ENCODE measurements at regions not wholly inside any gene's neighbourhood (a gene's known extent, or its start where the extent isn't known, plus 50 kb on each side); places are given as distances from the start of the nearest gene placed in this dataset.

DNA sequence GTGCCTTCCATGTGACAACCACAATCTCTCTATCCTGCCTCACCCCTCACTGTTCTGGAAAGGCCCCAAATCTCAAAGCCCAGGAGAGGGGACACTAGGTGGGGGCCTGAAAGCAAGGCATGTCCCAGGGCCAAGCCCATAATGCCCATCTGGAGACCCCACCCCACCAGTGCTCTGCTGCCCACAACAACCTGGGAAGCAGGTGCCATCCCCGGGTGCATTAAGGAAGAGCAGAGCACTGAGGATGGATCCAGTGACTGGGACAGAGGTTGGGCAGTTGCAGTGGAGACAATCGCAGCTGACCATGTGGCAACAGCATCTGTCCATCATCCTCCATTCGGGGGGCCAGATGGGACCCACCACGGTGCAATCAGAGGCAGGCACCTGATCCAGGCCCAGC is 106.2 kb upstream of the PRR20G start:
- TF ChIP-seq, protein P1, sequence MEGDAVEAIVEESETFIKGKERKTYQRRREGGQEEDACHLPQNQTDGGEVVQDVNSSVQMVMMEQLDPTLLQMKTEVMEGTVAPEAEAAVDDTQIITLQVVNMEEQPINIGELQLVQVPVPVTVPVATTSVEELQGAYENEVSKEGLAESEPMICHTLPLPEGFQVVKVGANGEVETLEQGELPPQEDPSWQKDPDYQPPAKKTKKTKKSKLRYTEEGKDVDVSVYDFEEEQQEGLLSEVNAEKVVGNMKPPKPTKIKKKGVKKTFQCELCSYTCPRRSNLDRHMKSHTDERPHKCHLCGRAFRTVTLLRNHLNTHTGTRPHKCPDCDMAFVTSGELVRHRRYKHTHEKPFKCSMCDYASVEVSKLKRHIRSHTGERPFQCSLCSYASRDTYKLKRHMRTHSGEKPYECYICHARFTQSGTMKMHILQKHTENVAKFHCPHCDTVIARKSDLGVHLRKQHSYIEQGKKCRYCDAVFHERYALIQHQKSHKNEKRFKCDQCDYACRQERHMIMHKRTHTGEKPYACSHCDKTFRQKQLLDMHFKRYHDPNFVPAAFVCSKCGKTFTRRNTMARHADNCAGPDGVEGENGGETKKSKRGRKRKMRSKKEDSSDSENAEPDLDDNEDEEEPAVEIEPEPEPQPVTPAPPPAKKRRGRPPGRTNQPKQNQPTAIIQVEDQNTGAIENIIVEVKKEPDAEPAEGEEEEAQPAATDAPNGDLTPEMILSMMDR (conservative IDR thresholded peaks at IDR 0.05; ENCODE audit: control insufficient read depth, insufficient read depth, low read depth, low read length): no peak
- no peak for DNase-seq (ENCODE audit: low read depth)
- H3K4me3 ChIP-seq (ENCODE audit: control insufficient read depth, low read depth, low read length): no peak overlapping the region

DNA sequence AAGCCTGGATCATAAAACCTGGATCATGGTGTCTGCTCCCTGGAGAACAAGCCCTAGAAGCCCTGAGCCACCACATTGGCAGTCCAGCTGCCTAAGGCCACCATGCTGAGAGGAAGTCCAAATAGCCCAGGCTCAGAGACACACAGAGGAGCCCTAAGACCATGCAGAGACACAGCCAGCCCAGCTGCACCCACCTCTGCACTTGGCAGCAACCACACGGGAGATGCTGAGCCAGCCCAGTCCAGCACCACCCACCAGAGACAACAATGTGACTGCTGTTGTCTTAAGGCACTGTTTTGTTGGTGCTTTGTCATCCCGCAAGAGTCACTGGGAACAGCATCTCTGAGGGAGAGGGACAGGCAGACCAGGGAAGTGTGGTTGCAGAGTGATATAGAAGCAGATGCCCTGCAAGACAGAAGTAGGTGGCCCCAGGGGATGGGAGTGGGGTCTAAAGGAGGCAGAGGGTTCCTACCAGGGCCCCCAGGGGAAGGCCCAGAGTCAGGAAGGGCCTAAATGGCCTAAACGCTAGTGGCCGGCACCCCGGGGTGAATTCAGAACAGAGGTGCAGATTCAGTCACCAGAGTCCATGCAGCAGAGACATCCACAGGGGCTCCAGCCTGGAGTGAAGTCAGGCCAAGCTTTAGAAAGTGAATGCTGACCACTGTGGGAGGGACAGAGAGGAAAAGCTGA is 105.4 kb upstream of the PRR20G start:
- no peak for DNase-seq (ENCODE audit: low read depth)

DNA sequence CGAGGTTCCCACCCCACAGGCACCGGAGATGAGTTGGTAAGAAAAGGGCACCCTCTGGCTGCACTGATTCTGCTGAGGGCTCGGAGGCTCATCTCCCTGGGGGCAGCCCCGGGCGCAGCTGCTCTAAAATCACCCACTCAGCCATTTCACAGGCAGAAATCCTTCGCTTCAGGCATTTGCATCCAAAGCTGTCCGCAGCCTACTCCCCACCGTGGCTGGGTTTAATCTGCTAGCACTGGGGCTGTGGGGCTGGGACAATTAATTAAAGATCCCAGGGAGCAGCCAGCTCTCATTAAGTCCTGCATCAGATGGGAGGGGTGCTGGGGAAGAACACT is 104.3 kb upstream of the PRR20G start:
- no peak overlapping the region for H3K4me3 ChIP-seq (ENCODE audit: control insufficient read depth, low read depth, low read length)
- TF ChIP-seq, protein P1 (conservative IDR thresholded peaks at IDR 0.05; ENCODE audit: control insufficient read depth, insufficient read depth, low read depth, low read length): no peak
- no peak for DNase-seq (ENCODE audit: low read depth)

More for the DNA sequence above, 105.4 kb upstream of the PRR20G start:
- H3K4me3 ChIP-seq (ENCODE audit: control insufficient read depth, low read depth, low read length): no peak overlapping the region
- TF ChIP-seq, protein P1 (conservative IDR thresholded peaks at IDR 0.05; ENCODE audit: control insufficient read depth, insufficient read depth, low read depth, low read length): no peak

DNA sequence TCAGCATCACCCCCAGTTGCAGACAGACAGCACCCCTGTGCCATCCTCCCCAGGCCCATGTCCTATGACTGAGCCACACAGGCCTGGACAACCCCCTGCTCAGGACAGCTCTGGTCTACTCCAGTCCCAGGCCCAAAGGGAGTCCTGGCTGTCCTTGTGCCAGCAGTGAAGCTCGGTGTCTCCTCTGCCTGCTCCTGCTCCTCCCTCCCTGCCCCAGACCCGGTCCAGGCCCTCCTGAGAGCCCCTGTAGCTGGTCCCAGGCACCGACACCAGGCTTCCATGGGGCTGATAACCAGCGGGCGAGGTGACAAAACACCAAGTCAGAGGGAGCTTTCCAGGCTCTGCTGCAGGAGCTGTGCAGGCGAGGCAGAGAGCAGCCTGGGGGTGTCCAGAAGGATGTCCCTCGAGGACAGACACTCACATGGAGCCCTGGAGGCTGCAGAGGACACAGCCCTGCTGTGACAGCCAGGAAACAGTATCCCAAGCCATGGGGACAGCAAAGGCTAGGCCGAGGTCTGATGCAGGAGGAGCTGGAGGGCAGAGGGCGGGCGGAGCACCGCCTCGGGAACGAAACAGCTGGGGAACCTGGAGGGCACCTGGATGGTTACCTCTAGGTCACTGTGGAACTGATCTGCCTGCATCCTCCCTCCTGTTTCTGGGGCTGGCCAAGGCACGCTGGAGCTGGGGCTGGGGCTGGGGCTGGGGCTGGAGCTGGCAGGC is 103.8 kb upstream of the PRR20G start:
- TF ChIP-seq, protein P1 (conservative IDR thresholded peaks at IDR 0.05; ENCODE audit: control insufficient read depth, insufficient read depth, low read depth, low read length): no peak
- no peak for DNase-seq (ENCODE audit: low read depth)
- no peak overlapping the region for H3K4me3 ChIP-seq (ENCODE audit: control insufficient read depth, low read depth, low read length)

DNA sequence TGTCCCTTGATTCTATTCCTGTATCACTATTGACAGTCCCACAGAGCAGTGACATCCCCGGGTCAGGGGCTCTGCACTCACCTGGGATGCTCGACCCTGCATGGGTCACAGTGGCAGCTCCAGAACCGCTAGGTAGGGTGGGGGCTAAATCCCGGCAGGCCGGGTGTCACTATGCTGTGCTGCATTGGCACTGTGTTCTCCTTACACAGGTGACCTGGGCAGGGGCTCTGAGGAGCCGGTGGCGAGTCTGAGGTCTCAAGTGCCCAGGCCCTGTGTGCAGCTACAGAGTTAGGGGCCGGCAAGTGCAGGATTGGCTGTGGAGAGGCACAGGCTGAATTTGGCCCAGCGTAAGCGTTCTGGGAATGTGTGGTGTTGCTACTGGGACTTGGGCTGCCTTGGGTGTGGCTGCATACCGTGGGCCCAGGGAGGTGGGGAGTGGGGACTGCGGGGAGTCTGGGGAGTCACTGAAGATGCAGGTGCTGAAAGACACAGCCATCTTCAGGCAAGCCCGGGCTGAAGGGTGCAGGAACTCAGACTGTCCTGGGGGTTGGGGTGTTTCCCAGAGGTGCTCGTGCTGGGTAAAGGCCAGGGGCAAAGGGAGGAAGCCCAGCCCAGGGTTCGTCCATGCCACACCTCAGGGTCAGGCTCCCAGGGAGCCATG is 102.6 kb upstream of the PRR20G start:
- TF ChIP-seq, protein P1 (conservative IDR thresholded peaks at IDR 0.05; ENCODE audit: control insufficient read depth, insufficient read depth, low read depth, low read length): no peak
- no peak overlapping the region for H3K4me3 ChIP-seq (ENCODE audit: control insufficient read depth, low read depth, low read length)
- no peak for DNase-seq (ENCODE audit: low read depth)

DNA sequence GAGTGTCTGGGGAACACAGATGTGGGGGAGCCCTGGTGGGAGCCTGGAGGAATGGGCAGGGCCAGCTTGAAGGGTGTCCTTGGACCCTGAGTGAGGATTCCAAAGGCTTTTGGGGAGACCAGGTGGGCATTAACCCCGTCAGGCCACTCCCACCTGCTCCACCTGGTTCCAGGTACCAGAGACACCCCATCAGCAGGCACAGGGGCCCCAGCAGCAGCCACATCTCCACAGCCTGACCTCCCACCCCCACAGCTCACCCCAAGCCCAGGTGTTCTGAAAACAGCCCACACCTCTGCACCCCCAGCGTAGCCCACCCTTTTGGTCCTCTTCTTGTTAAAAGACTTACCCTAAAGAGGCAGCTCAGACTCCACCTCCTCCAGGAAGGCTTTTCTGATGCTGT is 102.1 kb upstream of the PRR20G start:
- DNase-seq (ENCODE audit: low read depth): no peak
- TF ChIP-seq, protein P1 (conservative IDR thresholded peaks at IDR 0.05; ENCODE audit: control insufficient read depth, insufficient read depth, low read depth, low read length): no peak
- no peak overlapping the region for H3K4me3 ChIP-seq (ENCODE audit: control insufficient read depth, low read depth, low read length)
